ENCODE measurements at regions not wholly inside any gene's neighbourhood (a gene's known extent, or its start where the extent isn't known, plus 50 kb on each side); places are given as distances from the start of the nearest gene placed in this dataset.

DNA sequence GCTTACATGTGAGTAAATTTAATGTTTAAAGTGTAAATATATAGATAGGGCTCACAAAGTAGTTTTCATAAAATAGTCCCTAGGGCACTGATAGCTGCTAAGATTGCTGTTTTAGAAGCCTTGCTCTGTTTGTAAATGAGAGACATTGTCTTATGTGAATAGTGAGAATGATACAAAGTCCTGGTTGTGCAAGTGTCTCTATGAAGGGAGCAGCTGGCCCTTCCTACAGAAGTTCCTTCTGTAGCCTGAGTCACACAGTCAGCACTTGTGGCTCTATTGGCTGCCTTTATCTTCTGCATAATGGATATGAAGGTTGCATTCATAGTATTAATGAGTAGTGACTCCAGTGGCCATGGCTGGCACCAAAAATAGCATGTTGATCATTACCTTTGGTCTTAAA is 279.7 kb downstream of the OSR1 start:
- in situ Hi-C loops (cut with HindIII; ENCODE audit: low pct_unique_long_range_greater_than_20kb, low sequenced_read_pairs): no loop called here
- DNase-seq (ENCODE audit: low read depth): no peak

DNA sequence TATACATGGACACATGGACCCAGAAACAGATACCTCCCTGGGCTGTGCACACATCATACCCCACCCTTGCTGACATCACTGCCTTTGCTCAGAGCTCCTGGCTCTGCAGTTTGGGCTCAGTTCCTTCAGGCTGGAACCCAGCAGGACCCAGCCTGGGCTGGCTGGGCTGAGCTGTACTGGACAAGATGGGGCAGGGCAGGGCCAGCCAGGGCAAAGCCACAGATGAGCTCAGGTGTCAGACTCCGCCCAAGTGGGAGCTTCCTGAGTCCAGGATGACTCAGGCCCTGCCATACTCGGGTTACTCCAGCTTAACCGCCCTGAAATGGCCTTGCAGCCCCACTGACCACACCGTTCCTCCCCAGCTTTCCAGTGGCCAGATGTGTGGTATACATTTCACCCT is 284.9 kb downstream of the OSR1 start:
- in situ Hi-C loops (cut with HindIII; ENCODE audit: low pct_unique_long_range_greater_than_20kb, low sequenced_read_pairs): no loop called here
- peak; percentile 71 for DNase-seq (ENCODE audit: low read depth)

DNA sequence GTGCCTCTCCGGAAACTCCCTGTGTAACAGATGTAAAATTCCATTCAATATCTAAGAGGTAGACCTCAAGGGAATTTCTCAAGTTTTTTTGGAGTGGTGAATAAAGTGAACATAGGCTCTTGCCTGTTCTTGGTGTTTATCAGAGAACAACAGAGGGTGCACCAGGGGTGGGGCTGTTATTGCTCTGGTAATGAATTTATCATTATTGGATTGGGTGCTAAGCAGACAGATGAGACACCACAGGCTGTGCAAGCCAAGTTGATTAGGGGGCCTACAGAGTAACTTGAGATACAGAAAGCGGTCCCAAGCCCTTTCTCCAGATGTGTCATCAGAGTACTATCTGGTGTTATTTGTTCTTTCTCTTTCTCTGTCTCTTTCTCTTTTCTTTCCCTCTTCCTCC is 286.3 kb downstream of the OSR1 start:
- in situ Hi-C loops (cut with HindIII; ENCODE audit: low pct_unique_long_range_greater_than_20kb, low sequenced_read_pairs): no loop called here
- DNase-seq (ENCODE audit: low read depth): no peak

DNA sequence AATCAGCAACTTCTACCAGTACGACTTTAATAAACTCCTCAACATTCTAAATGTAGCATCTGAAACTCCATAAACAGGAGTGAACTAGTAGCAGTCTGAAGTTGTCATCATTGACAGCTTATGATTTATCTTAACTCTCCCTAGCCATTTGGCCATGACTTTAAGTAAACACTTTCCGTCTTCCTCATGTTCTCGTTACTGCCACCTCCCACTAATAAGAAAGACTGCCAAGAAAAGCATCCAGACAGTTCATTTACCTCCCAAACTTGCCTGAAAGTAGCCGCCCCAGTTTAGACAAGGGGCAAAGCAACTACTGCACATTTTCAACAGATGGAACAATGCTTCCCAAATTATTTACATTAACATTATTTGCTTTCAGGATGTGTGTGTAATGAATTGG is 287.5 kb downstream of the OSR1 start:
- in situ Hi-C loops (cut with HindIII; ENCODE audit: low pct_unique_long_range_greater_than_20kb, low sequenced_read_pairs): no loop called here
- DNase-seq (ENCODE audit: low read depth): peak; percentile 14

DNA sequence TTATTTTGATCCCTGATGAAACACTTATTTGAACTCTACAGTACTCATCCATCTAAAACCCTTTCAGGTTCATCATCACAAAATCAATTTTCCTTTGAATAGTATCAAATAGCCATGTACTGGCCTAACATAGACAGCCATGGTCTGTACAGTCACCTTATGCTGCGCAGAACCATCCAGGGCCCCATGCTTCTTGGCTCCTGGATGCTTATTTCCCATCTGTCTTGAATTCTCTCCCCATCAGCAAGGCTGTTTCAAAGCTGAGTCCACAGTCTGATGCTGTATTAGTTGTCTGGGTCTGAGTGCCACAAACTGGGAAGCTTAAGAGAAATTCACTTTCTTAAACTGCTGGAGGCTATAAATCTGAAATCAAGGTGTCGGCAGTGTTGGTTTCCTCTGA is 290.2 kb downstream of the OSR1 start:
- in situ Hi-C loops (cut with HindIII; ENCODE audit: low pct_unique_long_range_greater_than_20kb, low sequenced_read_pairs): no loop called here
- no peak for DNase-seq (ENCODE audit: low read depth)

DNA sequence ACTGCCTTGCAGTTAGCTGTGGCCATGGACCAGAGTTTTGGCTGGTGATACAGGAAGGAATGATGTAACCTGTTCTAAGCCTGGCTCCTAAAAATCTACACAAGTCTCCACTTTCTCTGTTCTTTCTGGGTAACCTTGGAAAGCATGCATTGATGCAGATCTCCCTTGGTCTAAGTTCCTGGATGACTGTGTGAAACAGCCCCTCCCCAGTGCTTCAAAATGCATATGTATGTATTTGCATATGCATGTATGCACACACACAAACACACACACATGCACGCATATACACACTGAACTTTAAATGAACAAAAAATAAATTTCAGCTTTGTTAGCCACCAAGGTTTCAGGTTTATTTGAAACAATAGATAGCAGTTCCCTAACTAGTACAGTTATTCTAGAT is 296.1 kb downstream of the OSR1 start:
- DNase-seq (ENCODE audit: low read depth): no peak
- in situ Hi-C loops (cut with HindIII; ENCODE audit: low pct_unique_long_range_greater_than_20kb, low sequenced_read_pairs): no loop called here

DNA sequence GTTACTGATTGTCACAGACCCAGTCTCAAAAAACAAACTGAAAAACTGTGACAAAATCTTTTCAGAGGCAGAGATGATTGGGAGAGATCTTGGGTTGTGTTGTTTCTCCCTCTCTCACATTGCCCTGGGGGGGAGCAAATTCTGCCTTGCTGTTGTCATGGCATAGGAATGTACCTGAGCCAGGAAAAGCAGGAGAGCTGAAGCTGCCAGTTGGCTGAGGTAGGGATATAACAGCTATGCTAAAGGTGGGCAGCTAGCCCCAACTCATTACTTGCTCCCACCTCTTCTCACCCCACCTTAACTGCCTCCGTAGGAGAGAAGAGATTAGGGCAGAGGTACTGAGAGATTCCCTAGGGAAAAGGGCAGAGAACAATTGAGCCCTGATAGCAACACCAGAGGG is 299.3 kb downstream of the OSR1 start:
- in situ Hi-C loops (cut with HindIII; ENCODE audit: low pct_unique_long_range_greater_than_20kb, low sequenced_read_pairs): no loop called here
- no peak for DNase-seq (ENCODE audit: low read depth)

DNA sequence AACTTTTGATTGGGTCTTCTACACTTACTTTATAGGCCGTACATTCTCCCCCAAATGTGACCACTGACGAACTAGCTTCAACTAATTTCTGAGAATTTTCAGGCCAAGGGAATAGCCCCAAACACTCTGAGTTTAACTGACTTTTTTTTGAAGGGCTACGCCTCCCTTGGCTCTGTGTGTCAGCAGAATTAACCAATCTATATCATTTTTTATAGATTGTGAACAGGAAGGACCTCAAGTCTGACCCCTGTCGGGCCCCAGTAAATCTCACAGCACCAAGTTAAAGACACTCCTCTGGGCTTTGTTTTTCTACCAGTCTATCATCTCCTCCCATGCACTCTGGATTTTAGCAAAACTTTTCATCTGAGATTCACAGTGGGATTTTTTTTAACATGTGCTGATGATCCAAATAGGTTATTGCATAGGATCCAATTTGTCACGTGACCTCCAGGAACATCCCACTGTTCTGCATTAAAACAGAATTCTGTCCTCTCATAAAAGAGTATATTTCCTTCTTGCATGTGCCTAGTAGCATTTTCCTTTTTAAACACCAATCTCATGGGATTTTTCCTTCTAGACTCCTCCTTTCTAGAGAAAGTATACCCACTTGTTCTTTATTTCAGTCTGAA is 307.1 kb downstream of the OSR1 start:
- in situ Hi-C loops (cut with HindIII; ENCODE audit: low pct_unique_long_range_greater_than_20kb, low sequenced_read_pairs): no loop called here

DNA sequence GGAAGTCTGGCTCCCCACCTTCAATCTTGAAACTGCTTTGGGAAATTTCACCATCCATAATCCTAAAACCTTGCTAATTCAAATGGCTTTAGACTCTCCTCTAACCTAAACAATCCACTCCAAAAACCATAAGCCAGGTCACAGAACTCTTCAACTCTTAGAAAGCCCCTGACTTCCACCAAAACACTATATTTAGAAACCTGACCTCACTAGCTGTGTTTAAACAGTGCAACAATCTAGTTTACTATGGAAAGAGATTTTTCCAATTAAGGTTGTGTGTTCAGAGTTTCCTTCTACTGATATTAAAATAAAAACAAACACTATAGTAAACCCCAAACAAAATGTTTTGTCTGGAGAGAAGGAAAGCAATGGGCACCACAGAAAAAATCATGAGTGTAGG is 308.1 kb downstream of the OSR1 start:
- in situ Hi-C loops (cut with HindIII; ENCODE audit: low pct_unique_long_range_greater_than_20kb, low sequenced_read_pairs): no loop called here

More for the DNA sequence above, 307.1 kb downstream of the OSR1 start:
- no peak for DNase-seq (ENCODE audit: low read depth)

DNA sequence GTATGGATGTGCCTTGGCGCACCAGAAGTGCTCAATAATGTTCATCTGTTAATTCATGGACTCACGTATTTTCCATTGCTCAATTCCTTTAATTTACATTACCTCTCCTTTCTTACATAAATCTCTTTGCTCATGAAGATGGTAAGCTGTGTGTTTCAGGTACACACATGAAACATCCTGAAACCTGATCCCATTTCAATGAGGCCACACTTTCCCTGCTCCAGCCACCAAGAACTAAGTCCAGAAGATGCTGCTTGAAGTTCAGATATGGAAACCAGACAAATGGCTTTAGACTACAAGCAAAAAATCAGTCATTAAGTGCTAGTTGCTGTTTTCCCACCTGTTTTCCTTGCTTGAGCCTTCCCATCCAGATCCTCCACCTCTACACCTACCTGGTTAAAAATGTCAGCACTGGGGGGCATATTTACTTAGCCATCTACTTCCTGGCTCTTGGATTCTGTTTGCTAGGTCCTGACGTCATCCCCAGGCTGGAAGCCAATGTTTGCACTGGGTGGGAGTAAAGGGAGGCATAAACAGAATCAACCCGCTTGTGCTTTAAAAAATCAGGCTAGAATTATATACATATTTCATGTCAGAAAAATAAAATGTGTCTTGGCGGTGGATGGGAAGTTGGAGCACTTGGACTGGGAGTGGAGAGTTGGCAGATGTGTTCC is 309.7 kb downstream of the OSR1 start:
- DNase-seq (ENCODE audit: low read depth): no peak

More for the DNA sequence above, 308.1 kb downstream of the OSR1 start:
- DNase-seq (ENCODE audit: low read depth): no peak

DNA sequence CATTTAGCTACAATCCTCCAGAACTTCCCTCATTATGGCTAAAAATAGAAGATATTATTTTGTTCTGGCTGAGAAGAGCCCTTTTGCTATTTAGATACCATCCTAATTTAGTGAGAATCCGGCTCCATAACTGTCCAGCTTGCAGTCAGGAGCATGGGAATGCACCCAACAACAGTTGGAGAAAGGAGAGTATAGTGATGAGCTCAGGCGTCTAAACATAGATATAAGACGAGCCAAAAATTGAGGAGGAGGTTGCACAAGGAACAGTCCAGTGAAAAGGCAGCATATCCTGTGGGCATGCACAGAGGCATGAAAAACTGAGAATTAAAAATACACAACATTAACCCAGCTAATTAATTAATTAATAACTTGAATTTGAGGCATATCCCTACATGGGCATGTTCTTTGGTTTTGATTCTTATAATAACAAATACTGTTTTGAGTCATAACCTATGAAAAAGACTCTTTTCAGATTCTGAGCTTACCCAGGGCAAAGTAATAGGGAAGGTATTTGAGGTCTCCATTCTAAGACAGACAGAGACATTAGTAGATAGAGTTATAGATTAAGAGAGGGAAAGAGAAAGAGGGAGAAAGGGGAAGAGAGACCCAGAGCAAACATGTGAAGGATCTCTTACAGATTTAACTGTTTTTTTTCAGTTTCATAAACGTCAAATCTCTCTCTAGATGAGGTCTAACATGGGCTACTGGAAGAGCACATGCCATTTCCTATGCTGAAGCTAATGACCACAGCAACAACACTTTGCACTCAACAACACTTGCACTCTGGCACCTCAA is 311.2 kb downstream of the OSR1 start:
- DNase-seq (ENCODE audit: low read depth): no peak
- in situ Hi-C loops (cut with HindIII; ENCODE audit: low pct_unique_long_range_greater_than_20kb, low sequenced_read_pairs): no loop called here

More for the DNA sequence above, 309.7 kb downstream of the OSR1 start:
- in situ Hi-C loops (cut with HindIII; ENCODE audit: low pct_unique_long_range_greater_than_20kb, low sequenced_read_pairs): no loop called here

DNA sequence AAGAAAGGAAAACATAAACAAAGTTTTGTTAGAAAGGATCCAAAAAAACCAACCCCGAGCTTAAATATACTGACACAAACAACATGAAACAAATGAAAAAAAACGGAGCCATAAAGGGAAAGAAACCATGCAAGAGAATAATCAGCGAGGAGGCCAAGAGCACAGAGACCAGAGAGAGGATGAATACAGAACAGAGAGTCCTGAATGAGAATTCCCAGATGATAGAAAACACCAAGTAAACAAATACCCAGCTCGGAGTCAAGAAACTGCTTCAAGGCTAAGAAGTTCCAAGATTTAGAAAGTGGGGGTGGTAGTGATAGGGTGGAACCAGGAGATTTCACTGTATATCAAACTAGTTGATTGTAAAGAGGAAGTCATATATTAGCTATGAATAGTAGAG is 313.3 kb downstream of the OSR1 start:
- no peak for DNase-seq (ENCODE audit: low read depth)
- in situ Hi-C loops (cut with HindIII; ENCODE audit: low pct_unique_long_range_greater_than_20kb, low sequenced_read_pairs): no loop called here

DNA sequence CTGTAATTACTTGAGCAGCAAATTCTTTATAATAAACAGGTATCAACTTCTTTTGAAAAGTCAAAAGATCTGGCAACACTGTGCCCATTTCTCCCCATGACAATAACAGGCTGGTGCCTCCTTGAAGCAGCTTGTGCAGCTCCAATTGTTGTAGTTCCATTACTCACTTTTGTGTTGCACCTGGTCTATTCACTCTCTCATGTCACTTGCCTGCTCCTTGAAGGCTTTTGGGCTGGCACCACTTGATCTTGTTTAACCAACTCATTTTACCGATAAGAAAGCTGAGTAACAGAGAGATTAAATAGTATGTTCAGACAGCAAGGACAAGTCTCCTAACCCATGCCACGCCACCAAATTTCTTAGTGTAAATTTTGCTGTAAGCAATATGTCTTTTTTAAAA is 314.5 kb downstream of the OSR1 start:
- in situ Hi-C loops (cut with HindIII; ENCODE audit: low pct_unique_long_range_greater_than_20kb, low sequenced_read_pairs): no loop called here

DNA sequence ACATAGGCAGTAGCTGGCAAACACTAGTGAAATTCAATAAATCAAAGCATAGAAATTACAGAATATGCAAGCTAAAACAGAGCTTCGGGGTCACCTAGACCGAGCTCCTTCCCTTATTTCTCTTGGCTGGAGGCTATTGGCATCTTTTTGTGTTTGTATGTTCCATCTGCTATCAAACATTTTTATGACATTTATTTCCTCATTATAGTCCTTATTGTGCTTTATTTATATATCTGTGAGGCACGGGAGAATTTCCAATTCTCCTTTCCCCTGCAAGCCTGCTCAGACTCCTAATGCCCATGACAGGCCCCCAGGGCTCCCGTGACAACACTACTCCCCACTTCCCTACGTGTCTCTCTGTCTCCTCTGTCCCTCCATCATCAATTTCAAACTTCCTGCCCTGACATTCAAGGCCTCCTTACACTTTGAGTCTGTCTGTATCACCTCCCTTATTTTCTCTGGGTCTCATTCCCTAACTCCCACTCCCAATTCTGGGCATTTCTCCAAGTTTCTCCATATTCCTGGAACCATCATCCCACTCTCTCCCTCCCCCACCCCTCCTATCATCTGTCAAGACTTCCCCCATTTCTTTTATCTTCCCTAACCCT is 316.9 kb downstream of the OSR1 start:
- no peak for DNase-seq (ENCODE audit: low read depth)
- in situ Hi-C loops (cut with HindIII; ENCODE audit: low pct_unique_long_range_greater_than_20kb, low sequenced_read_pairs): no loop called here

More for the DNA sequence above, 314.5 kb downstream of the OSR1 start:
- DNase-seq (ENCODE audit: low read depth): no peak

DNA sequence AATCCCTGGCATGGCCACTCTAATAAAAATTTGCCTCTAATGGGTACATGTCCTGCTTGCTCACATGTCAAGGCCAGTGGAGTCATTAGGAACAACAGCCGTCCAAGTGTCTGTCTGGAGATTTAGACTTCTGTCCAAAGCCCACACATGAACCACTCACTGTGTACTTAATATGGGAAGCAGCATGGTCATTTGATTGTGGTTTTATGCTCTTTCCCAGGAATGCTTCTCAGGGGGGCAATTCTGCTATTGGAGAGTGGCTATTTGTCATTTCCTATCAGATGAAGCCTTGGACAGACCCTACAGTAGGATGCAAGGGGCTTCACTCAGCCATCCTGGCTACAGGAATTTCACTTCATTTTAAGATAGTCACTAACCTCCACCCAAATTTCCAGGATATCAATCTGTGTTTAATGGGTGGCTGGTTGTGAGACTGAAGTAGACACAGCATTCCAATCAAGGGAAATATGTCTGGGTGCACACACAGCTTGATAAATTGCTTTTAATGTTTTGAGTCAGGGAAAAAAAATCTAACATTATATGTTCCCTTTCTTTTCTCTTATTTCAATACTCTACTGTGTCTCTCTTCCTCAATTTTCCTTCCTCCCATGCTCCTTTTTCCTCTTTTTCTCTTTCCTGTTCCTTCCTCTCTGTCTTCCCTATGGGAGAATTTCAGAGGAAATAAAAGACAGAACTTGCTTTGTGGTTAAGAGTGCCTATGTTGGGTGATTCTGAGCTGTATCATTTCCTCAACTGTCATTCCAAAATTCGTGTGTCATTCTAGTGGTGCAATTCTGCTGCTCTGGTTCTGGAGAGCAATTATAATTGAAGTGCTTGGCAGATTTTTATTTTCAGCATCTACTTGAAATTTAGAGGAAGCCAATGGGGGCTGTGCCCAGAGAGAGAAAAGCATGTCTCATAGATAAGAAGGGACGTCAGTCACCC is 320.1 kb downstream of the OSR1 start:
- no peak for DNase-seq (ENCODE audit: low read depth)
- in situ Hi-C loops (cut with HindIII; ENCODE audit: low pct_unique_long_range_greater_than_20kb, low sequenced_read_pairs): no loop called here

DNA sequence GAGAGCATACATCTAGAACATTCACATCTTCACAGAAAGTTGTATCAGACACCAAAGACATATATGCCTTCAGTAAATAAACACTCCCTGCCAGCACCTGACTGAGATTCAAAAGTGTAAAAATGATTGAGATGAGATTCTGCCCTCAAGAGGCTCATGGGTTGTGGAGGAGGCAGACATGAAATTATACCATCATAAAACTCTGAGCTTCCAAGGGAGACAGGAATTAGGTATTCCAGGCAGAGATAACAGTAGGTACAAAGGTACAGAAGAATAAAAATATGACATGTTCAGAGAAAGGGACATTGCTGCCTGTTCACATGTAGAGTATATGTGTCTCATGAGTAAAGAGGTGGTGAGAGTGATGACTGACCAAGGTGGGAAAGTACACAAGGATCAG is 322.3 kb downstream of the OSR1 start:
- DNase-seq (ENCODE audit: low read depth): no peak
- in situ Hi-C loops (cut with HindIII; ENCODE audit: low pct_unique_long_range_greater_than_20kb, low sequenced_read_pairs): no loop called here

DNA sequence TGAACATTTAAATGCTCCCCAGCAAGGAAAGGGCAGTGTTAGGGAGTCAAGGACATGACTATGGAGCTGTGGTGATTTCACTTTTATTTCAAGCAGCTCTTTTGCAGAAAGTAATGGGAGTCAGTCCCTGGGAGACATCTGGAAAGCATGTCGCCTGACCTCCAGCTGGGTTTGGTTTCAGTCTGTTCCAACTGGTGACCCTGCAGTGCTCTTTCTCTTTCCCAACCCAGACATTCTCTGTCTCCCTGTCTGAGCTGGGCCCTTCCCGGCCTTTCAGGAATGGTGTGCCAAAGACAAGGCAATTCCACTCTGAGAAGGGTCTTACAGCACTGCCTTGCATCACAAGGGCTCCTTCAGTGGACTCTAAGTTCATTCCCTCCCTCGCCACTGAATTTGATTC is 323.2 kb downstream of the OSR1 start:
- no peak for DNase-seq (ENCODE audit: low read depth)
- in situ Hi-C loops (cut with HindIII; ENCODE audit: low pct_unique_long_range_greater_than_20kb, low sequenced_read_pairs): no loop called here

DNA sequence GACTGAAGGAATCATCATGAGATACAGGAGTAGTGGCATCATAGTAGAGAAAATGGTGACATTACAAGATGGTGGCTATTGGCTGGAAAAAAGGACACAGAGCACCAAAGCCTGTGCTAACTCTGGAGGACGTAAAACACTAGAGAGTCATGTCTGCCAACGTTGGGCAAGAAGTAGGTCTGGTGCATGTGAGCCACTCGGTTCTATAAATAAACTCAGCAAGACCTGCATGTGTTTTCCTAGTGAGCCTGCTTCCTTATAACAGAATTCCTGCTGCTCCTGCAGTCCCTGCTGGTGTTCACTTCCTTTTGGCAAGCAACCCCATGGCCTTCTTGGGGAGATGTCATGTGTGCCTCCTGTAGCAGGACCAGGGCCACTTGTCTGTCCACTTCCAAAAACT is 325.2 kb downstream of the OSR1 start:
- no peak for DNase-seq (ENCODE audit: low read depth)
- in situ Hi-C loops (cut with HindIII; ENCODE audit: low pct_unique_long_range_greater_than_20kb, low sequenced_read_pairs): no loop called here

Measured in Caki2 (cell line).